Trophoblast cell (in vitro differentiated cells and primary cell): ENCODE measurements at regions not wholly inside any gene's neighbourhood (a gene's known extent, or its start where the extent isn't known, plus 50 kb on each side); places are given as distances from the start of the nearest gene placed in this dataset.

Source experiments
- DNase-seq, 2 donors: peaks; one replicate each; pipeline ENCODE4 v3.0.0-alpha.2; 2016
- H2AFZ ChIP-seq: 2 replicates; pipeline ENCODE4 v1.6.1; 2013; ENCODE audit warnings: low read length, moderate library complexity, mild to moderate bottlenecking; ENCODE audit not compliant: insufficient read depth, poor library complexity
- H2AK5ac ChIP-seq: 2 replicates; pipeline ENCODE4 v1.6.1; 2013; ENCODE audit warnings: mild to moderate bottlenecking, low read length
- H2BK120ac ChIP-seq: 2 replicates; pipeline ENCODE4 v1.6.1; 2013; ENCODE audit warnings: low read length, mild to moderate bottlenecking, moderate library complexity; ENCODE audit not compliant: insufficient read depth, poor library complexity
- H2BK12ac ChIP-seq: 2 replicates; pipeline ENCODE4 v1.6.1; 2013; ENCODE audit warnings: mild to moderate bottlenecking, low read length, moderate library complexity
- H2BK5ac ChIP-seq: 2 replicates; pipeline ENCODE4 v1.6.1; 2013; ENCODE audit warnings: low read length, low read depth, moderate library complexity, mild to moderate bottlenecking; ENCODE audit not compliant: poor library complexity
- H3K14ac ChIP-seq: 2 replicates; pipeline ENCODE4 v1.6.1; 2013; ENCODE audit warnings: mild to moderate bottlenecking, low read length
- H3K18ac ChIP-seq: 2 replicates; pipeline ENCODE4 v1.6.1; 2013; ENCODE audit warnings: mild to moderate bottlenecking, low read length
- H3K23ac ChIP-seq: 2 replicates; pipeline ENCODE4 v1.6.1; 2013; ENCODE audit warnings: low read length
- H3K27ac ChIP-seq: 2 replicates; pipeline ENCODE4 v1.5.1; 2013; ENCODE audit warnings: low read depth, mild to moderate bottlenecking, inconsistent platforms, low read length, moderate library complexity
- H3K27me3 ChIP-seq: 2 replicates; pipeline ENCODE4 v1.6.1; 2013; ENCODE audit warnings: inconsistent platforms, mild to moderate bottlenecking, low read length, moderate library complexity; ENCODE audit not compliant: insufficient read depth
- H3K36me3 ChIP-seq, 2 experiments: 1 replicate in 1 of 2; 2 replicates in 1 of 2; pipeline ENCODE4 v1.6.1; 2013; ENCODE audit warnings: low read length in 2 of 2, mild to moderate bottlenecking in 2 of 2, moderate library complexity in 1 of 2; ENCODE audit not compliant: insufficient read depth in 2 of 2, control insufficient read depth in 1 of 2
- H3K4ac ChIP-seq: 2 replicates; pipeline ENCODE4 v1.6.1; 2013; ENCODE audit warnings: low read depth, mild to moderate bottlenecking, low read length, moderate library complexity
- H3K4me1 ChIP-seq, 2 experiments: 1 replicate in 1 of 2; 2 replicates in 1 of 2; pipeline ENCODE4 v1.6.1; 2013; ENCODE audit warnings: low read length in 2 of 2, mild to moderate bottlenecking in 2 of 2, moderate library complexity in 1 of 2; ENCODE audit not compliant: insufficient read depth in 2 of 2, control insufficient read depth in 1 of 2
- H3K4me2 ChIP-seq: 2 replicates; pipeline ENCODE4 v1.6.1; 2013; ENCODE audit warnings: inconsistent platforms, mild to moderate bottlenecking, low read length, moderate library complexity
- H3K4me3 ChIP-seq: 2 replicates; pipeline ENCODE4 v1.5.1; 2013; ENCODE audit warnings: mild to moderate bottlenecking, low read depth, low read length, inconsistent platforms
- H3K79me1 ChIP-seq: one replicate; pipeline ENCODE4 v1.6.1; 2013; ENCODE audit warnings: low read length
- H3K79me2 ChIP-seq: 2 replicates; pipeline ENCODE4 v1.6.1; 2013; ENCODE audit warnings: low read length, mild to moderate bottlenecking; ENCODE audit not compliant: control insufficient read depth, insufficient read depth, poor library complexity
- H3K9ac ChIP-seq: 2 replicates; pipeline ENCODE4 v1.6.1; 2013; ENCODE audit warnings: mild to moderate bottlenecking, low read length
- H3K9me3 ChIP-seq: 2 replicates; pipeline ENCODE4 v1.6.1; 2013; ENCODE audit warnings: low read depth, mild to moderate bottlenecking, control low read depth, inconsistent platforms, low read length; ENCODE audit not compliant: insufficient read depth
- H4K12ac ChIP-seq: 2 replicates; pipeline ENCODE4 v1.6.1; 2013; ENCODE audit warnings: low read depth, mild to moderate bottlenecking, low read length, moderate library complexity
- H4K8ac ChIP-seq: 2 replicates; pipeline ENCODE4 v1.6.1; 2013; ENCODE audit warnings: low read depth, mild to moderate bottlenecking, low read length, moderate library complexity
- H4K91ac ChIP-seq: one replicate; pipeline ENCODE4 v1.6.1; 2013; ENCODE audit warnings: low read depth, mild to moderate bottlenecking, low read length, moderate library complexity
- WGBS: extraction: QIAGEN DNeasy Blood & Tissue Kit; methylation state at CpG from one replicate; pipeline ENCODE4 v1.1.7; 2013; ENCODE audit warnings: missing lambda C conversion rate; ENCODE audit not compliant: insufficient read length, insufficient coverage; ENCODE audit errors: extremely low coverage; 5-methylcytosine and 5-hydroxymethylcytosine counted together

DNA sequence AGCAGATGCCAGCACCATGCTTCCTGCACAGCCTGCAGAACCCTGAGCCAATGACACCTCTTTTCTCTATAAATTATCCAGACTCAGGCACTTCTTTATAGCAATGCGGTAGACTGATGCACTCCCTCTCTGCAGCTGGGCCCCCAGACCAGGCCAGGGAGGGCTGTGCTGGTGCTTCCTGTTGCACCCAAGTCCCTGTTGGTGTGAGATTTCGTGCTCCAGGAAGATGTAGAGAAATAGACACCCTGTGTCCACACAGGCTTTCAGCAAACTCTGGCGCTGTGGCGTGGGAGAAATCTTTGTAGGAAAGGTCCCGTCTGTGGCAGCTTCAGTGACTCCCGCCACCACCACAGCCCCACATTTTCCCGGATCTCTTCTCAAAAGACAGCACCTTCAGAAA lies 572.2 kb downstream of the GALR1 start:
- WGBS = no CpG with 5 or more reads among the region's 7 CpGs
- no peak overlapping the region for H3K9ac ChIP-seq

DNA sequence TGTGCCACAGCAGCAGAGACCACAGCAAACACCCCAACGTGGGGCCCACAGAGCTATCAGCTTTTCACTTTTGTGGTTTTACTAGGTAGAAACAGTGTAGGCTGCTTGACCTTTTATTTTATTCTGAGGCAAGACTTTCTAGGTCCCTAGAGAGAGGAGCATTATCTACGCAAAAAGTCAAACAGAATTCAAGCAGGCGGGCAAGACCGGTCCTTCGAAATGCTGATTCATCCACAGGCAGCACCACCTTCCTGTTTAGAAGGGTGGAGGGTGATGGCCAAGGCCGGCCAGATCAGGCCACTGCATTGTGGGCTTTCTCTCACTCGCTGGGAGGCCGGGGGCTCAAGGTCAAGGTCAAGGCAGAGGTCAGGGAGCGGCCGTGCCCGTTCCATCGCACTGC lies 573.0 kb downstream of the GALR1 start:
- H3K14ac ChIP-seq = no peak overlapping the region
- no peak overlapping the region for H2AK5ac ChIP-seq
- H2BK12ac ChIP-seq = no peak overlapping the region
- H4K12ac ChIP-seq = no peak overlapping the region
- no peak overlapping the region for H3K18ac ChIP-seq
- H3K4me2 ChIP-seq = no peak overlapping the region
- H3K9me3 ChIP-seq = peaks cover 5% of the 10 kb centered on the region
- DNase-seq = no peak
- H3K4me1 ChIP-seq = no peaks in the 10 kb centered on the region
- no peaks in the 10 kb centered on the region for H3K36me3 ChIP-seq
- H3K79me1 ChIP-seq = no peaks in the 10 kb centered on the region
- no peak overlapping the region for H3K4ac ChIP-seq
- H4K91ac ChIP-seq = no peak overlapping the region
- no peaks in the 10 kb centered on the region for H3K27me3 ChIP-seq
- no CpG with 5 or more reads among the region's 12 CpGs for WGBS
- no peaks in the 10 kb centered on the region for H3K79me2 ChIP-seq
- H3K9ac ChIP-seq = no peak overlapping the region
- no peak overlapping the region for H3K4me3 ChIP-seq
- no peak overlapping the region for H3K23ac ChIP-seq
- no peak overlapping the region for H2AFZ ChIP-seq
- H3K27ac ChIP-seq = no peak overlapping the region
- no peak overlapping the region for H2BK120ac ChIP-seq
- no peak overlapping the region for H2BK5ac ChIP-seq
- peak overlapping the region; percentile 19 for H4K8ac ChIP-seq

More for the DNA sequence above, 572.2 kb downstream of the GALR1 start:
- Histone ChIP-seq H2BK12ac (no peak overlapping the region), H2AFZ (no peak overlapping the region), H4K8ac (no peak overlapping the region), H3K18ac (no peak overlapping the region), H2BK120ac (no peak overlapping the region), H4K12ac (no peak overlapping the region), H2AK5ac (no peak overlapping the region), H3K27ac (no peak overlapping the region), H3K27me3 (no peaks in the 10 kb centered on the region), H3K4me1 (no peaks in the 10 kb centered on the region), H3K4me2 (no peak overlapping the region), H3K9me3 (peaks cover 5% of the 10 kb centered on the region), H3K14ac (no peak overlapping the region), H3K36me3 (no peaks in the 10 kb centered on the region), H3K4ac (no peak overlapping the region), H3K79me2 (no peaks in the 10 kb centered on the region), H4K91ac (no peak overlapping the region), H3K79me1 (no peaks in the 10 kb centered on the region), H2BK5ac (no peak overlapping the region), H3K4me3 (no peak overlapping the region), H3K23ac (no peak overlapping the region)
- no peak for DNase-seq

DNA sequence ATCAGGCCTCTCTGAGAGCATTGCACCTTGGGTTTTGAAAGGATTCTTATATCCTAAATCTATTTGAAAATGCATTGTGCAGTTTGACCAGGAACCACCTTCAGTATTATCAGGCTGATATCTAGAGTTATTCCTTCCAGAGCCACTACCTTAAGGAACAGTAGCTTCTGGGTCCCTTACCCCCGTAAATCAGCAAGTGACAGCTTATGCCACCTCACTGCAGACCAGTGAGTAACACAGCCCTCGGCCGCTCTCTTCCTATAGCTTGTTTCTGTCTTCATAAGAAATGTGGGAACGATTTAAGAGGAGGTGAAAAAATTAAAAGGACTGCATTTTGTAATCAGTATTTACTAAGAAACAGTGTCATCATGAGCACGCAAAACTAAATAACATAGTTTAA lies 584.2 kb downstream of the GALR1 start:
- H4K91ac ChIP-seq = no peak overlapping the region
- no peak overlapping the region for H3K27ac ChIP-seq
- H3K4me2 ChIP-seq = no peak overlapping the region
- H2AK5ac ChIP-seq = no peak overlapping the region
- no peak overlapping the region for H4K8ac ChIP-seq
- H3K14ac ChIP-seq = no peak overlapping the region
- H2AFZ ChIP-seq = no peak overlapping the region
- no peaks in the 10 kb centered on the region for H3K4me1 ChIP-seq
- no peak overlapping the region for H3K18ac ChIP-seq
- no peak overlapping the region for H3K9ac ChIP-seq
- no peaks in the 10 kb centered on the region for H3K27me3 ChIP-seq
- DNase-seq = no peak
- H2BK12ac ChIP-seq = no peak overlapping the region
- H2BK120ac ChIP-seq = no peak overlapping the region
- H3K36me3 ChIP-seq = no peaks in the 10 kb centered on the region
- no peak overlapping the region for H3K23ac ChIP-seq
- no peak overlapping the region for H2BK5ac ChIP-seq
- H3K79me1 ChIP-seq = no peaks in the 10 kb centered on the region
- WGBS = no CpG with 5 or more reads among the region's 5 CpGs
- H3K4me3 ChIP-seq = no peak overlapping the region
- H4K12ac ChIP-seq = no peak overlapping the region
- H3K9me3 ChIP-seq = no peaks in the 10 kb centered on the region
- no peak overlapping the region for H3K4ac ChIP-seq
- no peaks in the 10 kb centered on the region for H3K79me2 ChIP-seq

DNA sequence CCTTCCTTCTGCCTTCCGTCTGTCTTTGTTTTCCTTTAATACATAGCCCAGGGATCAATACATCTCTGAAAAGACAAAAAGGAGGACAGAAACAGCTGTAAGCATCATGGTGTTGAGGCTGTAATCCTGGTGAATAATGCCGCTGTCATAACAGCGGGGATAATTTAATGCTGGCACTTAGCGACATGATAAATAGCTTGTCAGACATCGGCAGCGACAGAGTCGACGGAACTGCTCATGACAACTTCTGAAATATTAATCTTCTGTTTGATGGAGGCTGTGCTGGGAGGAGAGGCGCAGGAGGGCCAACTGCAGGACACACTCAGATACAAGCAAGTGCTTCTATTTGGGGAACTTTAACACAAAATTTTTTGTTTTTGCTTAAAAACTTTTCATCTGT lies 602.2 kb downstream of the GALR1 start:
- Histone ChIP-seq H2BK120ac (no peak overlapping the region), H3K4me2 (no peak overlapping the region), H4K8ac (no peak overlapping the region), H2BK12ac (no peak overlapping the region), H4K12ac (no peak overlapping the region), H4K91ac (no peak overlapping the region), H3K9me3 (peaks cover 2% of the 10 kb centered on the region), H2AK5ac (no peak overlapping the region), H3K4me1 (no peaks in the 10 kb centered on the region), H3K36me3 (no peaks in the 10 kb centered on the region), H3K27me3 (no peaks in the 10 kb centered on the region), H3K27ac (no peak overlapping the region), H2AFZ (no peak overlapping the region), H3K4me3 (no peak overlapping the region), H3K79me2 (no peaks in the 10 kb centered on the region), H3K4ac (no peak overlapping the region), H3K18ac (no peak overlapping the region), H2BK5ac (no peak overlapping the region), H3K14ac (no peak overlapping the region), H3K9ac (no peak overlapping the region), H3K79me1 (no peaks in the 10 kb centered on the region), H3K23ac (no peak overlapping the region)
- DNase-seq = no peak
- WGBS = no CpG with 5 or more reads among the region's 9 CpGs
